ENCODE measurements at regions not wholly inside any gene's neighbourhood (a gene's known extent, or its start where the extent isn't known, plus 50 kb on each side); places are given as distances from the start of the nearest gene placed in this dataset.
A peak's percentile ranks its signal among the peaks of the same experiment; 100 is the strongest.

- no peak for DNase-seq
These were observed 321.5 kb downstream of the LRFN2 start for GRCh38 chr6:40265615-40266014.

GRCh38 chr6:40263970-40264369 is 323.2 kb downstream of the LRFN2 start:
- DNase-seq = no peak

DNA sequence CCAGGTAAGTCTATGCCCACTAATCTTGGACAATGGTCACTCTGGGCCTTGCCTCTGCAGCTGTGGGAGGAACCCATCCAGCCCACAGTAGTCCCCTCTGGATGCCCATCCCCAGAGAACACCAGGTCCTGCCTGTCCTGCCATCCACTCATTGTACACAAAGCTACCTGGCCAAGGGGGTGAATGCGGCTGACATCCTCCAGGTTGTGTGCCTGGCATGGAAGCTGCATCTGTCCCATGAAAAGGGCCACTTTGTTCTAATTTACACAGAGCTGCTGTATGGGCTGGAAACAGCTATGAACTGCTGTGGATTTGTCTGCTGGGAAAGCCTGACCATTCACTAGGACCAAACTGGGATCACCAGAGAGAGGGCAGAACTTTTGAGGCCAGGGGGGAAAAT is 324.8 kb downstream of the LRFN2 start:
- DNase-seq = no peak

DNA sequence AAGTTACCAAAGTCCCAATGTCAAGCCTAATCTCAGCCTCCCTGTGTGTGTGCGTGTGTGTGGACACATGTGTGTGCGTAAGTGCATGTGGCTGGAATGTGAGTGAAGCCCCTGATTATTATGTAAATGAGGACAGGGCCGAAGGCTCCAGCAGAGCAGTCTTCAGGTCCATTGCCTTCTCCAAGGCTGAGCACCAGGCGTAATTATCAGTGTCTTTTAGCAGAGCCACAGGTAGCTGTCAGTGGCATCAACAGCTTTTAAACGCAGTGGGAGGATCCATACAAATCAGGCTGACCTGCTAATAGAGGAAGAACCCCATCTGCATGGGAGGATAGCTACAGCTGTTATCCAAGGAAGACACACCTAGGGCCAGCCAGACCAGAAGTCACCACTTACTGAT is 324.3 kb upstream of the MOCS1 start:
- DNase-seq = no peak

DNA sequence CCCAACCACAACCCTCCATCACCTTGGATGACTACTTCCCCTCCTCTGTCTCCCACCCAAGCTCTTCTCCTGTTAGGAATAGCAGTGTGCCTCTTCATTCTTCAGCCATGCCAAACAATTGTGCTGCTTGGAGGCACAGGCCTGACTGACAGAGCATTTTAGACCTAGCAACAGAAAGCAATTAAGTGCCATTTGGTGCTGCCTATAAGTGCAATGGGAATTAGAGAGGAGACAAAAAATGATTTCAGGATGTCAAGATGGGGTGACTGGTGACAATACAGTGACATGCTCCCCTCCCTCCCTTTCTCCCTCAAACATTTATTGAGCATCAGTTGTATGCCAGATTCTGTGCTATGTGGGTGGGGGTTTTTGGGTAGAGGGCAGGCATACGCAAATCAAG is 322.6 kb upstream of the MOCS1 start:
- peak; percentile 28 for DNase-seq

DNA sequence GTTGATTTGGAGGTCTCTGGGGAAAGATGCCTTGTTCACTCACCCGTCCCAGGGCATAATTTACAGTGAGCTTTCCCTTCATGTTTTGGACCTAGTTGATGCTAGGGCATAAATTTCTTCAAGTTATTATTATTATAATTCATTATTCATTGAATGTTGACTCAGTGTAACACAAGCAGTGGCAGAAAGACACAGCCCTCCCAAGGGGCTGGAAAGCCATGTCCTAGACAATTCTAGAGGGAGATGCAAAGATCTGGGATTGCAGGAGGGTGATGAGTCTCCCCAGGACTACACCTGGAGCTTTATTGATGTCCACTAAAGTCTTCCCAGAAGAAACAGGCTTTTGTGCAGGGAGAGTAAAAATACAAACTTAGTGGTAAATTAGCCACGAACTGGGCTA is 322.0 kb upstream of the MOCS1 start:
- DNase-seq = no peak

- DNase-seq = no peak
These were observed 319.2 kb upstream of the MOCS1 start for GRCh38 chr6:40253420-40253819.

DNA sequence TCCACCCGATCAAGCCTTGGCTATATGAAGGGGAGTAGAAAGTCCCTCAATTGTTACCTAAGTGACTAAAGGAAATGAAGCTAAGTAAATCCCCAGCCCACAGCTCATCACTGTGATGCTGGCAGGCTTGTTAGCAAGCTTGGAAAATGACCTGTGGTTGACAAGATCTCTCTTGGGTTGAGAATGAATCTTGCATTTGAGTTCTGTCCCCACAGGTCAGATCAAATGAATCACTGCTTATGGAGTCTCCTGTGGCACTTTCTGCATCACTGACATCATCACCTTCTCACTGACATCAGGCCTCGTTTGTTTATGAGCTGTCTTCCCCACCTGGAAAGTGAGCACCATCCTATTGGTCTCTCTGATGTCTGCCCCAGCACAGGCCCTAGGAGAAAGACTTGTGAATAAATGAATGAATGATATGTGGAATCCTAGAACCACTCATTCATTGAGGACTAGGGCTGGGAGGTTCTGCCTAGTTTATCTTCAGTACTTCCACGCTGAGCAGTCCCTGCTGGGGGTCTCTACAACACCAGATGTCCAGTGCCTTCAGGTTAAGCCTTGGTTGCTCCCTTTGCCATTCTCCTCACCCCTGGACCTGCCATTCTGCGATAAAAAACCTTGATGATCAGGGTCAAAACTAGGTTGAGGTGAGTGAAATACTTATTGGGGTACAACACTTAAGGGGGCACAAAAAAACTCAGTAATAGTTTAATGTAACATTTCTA is 318.4 kb upstream of the MOCS1 start:
- DNase-seq = no peak

DNA sequence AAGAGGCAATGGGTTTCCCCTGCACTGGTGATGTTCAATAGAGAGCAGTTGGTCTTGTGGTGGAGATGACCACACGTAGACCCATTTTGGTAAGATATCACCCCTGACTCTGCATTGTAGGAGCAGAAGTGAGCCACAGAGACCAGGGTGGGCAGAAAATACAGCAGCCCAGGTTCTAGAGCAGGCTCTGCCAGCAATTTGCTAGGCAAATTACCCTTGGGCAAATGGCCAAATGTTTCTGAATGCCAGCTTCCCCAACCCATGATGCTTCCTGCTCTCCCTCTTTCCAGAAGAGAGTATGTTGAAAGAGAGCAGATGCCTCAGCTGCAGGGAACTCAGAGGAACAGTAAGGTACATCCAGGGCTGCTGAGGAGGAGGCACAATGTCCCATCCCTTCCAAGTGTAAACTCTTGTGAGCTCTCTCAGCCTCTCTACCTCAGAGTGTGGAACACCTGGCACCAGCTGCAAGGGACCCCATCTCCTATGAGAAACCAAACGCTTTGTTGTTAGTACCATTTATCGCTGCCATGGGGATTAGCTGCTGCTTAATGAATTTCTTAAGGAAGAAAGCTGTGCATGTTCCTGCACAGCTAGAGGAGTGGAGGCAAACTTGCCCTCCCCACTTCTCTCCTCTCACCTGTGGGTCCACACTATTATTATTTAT is 317.5 kb upstream of the MOCS1 start:
- DNase-seq = peak; percentile 19

- no peak for DNase-seq
These were observed 315.7 kb upstream of the MOCS1 start for GRCh38 chr6:40249935-40250334.

GRCh38 chr6:40247516-40248115 is 313.4 kb upstream of the MOCS1 start:
- DNase-seq = no peak

DNA sequence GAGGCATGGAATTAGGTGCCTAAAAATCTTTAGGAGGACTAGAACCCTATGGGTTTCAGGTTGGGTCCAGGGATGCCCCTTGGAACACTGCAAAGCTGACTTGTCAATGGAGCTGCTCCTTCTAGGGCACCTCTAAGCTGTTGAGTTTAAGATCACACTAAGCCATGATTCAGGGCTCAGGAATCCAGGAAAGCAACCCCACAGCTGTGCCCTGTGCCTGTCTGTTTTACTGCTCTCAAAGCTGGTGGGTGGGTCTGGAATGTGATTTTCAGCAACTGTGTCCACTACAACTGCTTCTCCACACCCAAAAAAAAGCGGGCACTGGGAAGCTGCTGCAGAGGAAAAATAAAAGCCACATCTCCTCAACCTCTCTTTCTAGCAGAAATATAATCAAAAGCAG is 310.4 kb upstream of the MOCS1 start:
- DNase-seq = no peak

- DNase-seq = no peak
These were observed 298.4 kb upstream of the MOCS1 start for GRCh38 chr6:40232698-40233097.

DNA sequence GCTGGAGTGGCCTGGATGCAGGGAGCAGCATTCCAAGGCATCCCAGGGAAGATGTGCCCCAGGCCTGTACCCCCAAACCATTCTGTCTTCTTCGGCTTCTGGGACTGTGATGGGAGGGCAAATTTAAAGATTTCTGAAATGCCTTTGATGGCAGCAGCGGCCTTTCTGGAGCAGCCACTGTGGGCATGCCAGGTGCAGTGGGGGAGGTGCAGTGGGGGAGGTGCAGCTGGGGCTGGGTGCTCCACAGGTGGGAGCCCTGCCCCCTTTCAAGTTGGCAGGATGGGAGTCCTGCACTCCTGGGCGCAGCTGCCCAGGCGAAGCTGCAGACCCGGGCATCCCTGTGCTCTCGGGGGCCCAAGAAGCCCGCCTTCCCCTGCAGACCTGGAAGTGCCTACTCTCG is 293.5 kb upstream of the MOCS1 start:
- DNase-seq = no peak

DNA sequence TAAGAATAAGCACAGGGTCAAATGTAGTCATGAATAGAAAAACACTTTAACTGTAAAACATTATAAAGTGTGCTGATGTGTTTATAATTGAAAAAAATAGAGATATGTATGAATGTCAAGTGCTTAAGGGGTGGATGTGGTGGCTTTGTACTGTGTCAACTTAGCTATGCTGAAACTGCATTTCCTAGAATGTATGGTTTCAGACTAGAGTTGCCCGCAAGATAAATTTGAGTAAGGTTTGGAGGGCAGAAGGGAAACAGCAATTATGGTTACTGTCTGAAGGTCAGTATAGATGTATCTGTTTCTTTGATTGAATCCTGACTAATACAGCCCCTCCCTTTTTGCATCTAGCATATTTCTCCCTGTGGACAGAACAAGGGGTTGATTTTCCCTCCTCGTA is 288.1 kb upstream of the MOCS1 start:
- DNase-seq = no peak

GRCh38 chr6:40219799-40220198 is 285.5 kb upstream of the MOCS1 start:
- DNase-seq = no peak

- DNase-seq = no peak
These were observed 276.4 kb upstream of the MOCS1 start for GRCh38 chr6:40210628-40211056.

DNA sequence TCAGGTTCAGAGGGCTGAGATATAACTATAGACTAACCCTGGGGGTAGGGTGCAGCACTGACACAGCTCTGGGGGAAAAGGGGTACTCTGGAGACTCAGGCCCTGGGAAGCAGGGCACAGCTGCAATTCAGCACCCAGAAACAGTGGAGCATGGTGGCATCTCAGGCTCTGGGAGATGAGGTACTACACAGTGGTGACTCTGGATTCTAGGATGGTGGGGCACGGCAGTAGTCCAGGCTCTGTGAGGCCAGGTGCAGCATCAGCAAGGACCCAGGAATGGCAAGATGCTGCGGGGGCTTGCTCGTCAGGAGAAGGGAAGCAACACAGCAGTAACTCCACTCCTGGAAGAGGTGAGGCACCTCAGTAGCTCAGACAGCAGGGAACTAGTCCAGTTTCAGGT is 271.5 kb upstream of the MOCS1 start:
- no peak for DNase-seq

DNA sequence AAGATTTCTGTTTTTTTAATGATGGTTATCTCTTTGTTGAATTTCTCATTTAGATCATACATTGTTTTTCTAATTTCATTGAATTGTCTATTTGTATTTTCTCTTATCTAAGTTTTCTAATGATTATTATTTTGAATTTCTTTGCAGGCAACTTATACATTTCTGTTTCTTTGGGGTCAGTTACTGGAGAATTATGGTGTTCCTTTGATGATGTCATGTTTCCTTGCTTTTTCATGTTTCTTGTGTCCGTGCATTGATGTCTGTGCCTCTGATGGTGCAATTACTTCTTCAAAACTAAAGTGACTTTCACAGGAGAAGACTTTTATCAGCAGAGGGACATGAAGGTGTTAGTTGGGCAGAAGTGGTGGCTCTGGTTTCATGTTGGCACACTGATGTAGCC is 270.7 kb upstream of the MOCS1 start:
- DNase-seq = no peak

DNA sequence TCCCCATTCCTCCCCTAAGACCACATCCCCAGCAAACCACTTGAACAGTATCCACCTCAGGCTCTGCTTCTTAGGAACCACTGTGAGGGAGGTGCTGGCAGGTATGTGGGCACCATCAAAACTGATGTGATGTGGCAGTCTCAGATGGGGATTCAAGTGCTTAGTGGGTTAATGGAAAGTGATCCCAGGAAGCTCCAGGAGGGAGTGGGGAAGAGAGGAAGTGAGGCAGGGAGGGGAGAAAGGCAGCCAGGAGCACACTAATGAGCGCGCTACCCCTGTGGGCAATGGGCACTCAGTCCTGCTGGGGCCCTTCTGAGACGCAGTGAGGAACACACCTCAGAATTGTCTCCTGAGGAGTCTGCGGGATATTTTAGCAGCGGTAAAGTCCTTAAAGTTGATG is 263.1 kb upstream of the MOCS1 start:
- DNase-seq = no peak

GRCh38 chr6:40196135-40196518 is 261.9 kb upstream of the MOCS1 start:
- DNase-seq = no peak

GRCh38 chr6:40195428-40196134 is 261.3 kb upstream of the MOCS1 start:
- no peak for DNase-seq

- peak; percentile 52 for DNase-seq
These were observed 260.3 kb upstream of the MOCS1 start for GRCh38 chr6:40194447-40195170.

Data from NCI-H1436 treated with DMSO at 0.1 percent for 48 hours (cell line).